A549 (cell line): ENCODE measurements at regions not wholly inside any gene's neighbourhood (a gene's known extent, or its start where the extent isn't known, plus 50 kb on each side); places are given as distances from the start of the nearest gene placed in this dataset.

ENCODE experiments used
- ATAC-seq, 2 experiments: fragments of 200-7000 bp in 1 of 2; fragments of >200 bp in 1 of 2; cut with Nextera tagmentation in 1 of 2; cut with Tn5 transposase in 1 of 2; 3 replicates each; pipeline versions ENCODE4 v1.8.0 to v1.9.1; 2018 to 2020; ENCODE audit warnings: mild to moderate bottlenecking in 1 of 2, moderate library complexity in 1 of 2
- CTCF ChIA-PET: fragments of 300-600 bp; sonication (Branson Sonifier 250); formaldehyde crosslinking; extraction: SDS; loops from one replicate; lab custom pipeline; 2021; ENCODE audit warnings: antibody characterized with exemption, inconsistent platforms; lab: Yijun Ruan, JAX
- POLR2A ChIA-PET: fragments of 350-600 bp; formaldehyde crosslinking; extraction: SDS; loops from one replicate; lab custom pipeline; 2021; ENCODE audit warnings: antibody characterized with exemption, inconsistent platforms; lab: Yijun Ruan, JAX
- DNase-seq, 2 experiments: peaks; one replicate each; pipeline versions ENCODE4 v3.0.0 to v3.0.0-alpha.2; 2011 to 2016; ENCODE audit warnings: low read depth in 1 of 2, low spot score in 1 of 2
- FAIRE-seq: peaks from 2 replicates; lab custom pipeline; 2011; peaks lifted over from hg19 to GRCh38; lab: Jason Lieb, UNC
- H3K27ac ChIP-seq, 2 experiments: fragments of >200 bp; sonication (Bioruptor Twin); formaldehyde crosslinking; 3 replicates each; pipeline ENCODE4 v1.5.1; 2016 to 2017
- H3K4me1 ChIP-seq: fragments of >200 bp; sonication (Bioruptor Twin); formaldehyde crosslinking; 3 replicates; pipeline ENCODE4 v1.6.1; 2016
- H3K4me2 ChIP-seq: fragments of >200 bp; sonication (Bioruptor Twin); formaldehyde crosslinking; 3 replicates; pipeline ENCODE4 v1.6.1; 2016
- H3K4me3 ChIP-seq: fragments of >200 bp; sonication (Bioruptor Twin); formaldehyde crosslinking; 3 replicates; pipeline ENCODE4 v1.5.1; 2016
- H3K9me3 ChIP-seq: fragments of >200 bp; sonication (Bioruptor Twin); formaldehyde crosslinking; 3 replicates; pipeline ENCODE4 v1.6.1; 2016
- CBX2 ChIP-seq: fragments of 200-600 bp; sonication (generic); IDR thresholded peaks from 2 replicates; pipeline ENCODE4 v1.6.1; 2016; ENCODE audit warnings: low read depth, mild to moderate bottlenecking, borderline replicate concordance
- CEBPB ChIP-seq, 2 experiments: fragments of >200 bp in 1 of 2; sonication (Bioruptor Twin) in 1 of 2; formaldehyde crosslinking in 1 of 2; IDR thresholded peaks; 2 replicates each; pipeline ENCODE4 v1.6.1; 2012 to 2016
- E2F6 ChIP-seq: IDR thresholded peaks from 2 replicates; pipeline ENCODE4 v1.6.1; 2012; ENCODE audit warnings: low read depth, borderline replicate concordance
- EP300 ChIP-seq, 2 experiments: fragments of >200 bp; sonication (Bioruptor Twin); formaldehyde crosslinking; IDR thresholded peaks; 2 replicates in 1 of 2; 3 replicates in 1 of 2; pipeline ENCODE4 v1.6.1; 2016 to 2017
- HEYL ChIP-seq: fragments of 250-450 bp; sonication (Bioruptor Pico); IDR thresholded peaks from 2 replicates; pipeline ENCODE4 v1.8.0; 2021; ENCODE audit warnings: mild to moderate bottlenecking, moderate library complexity
- HOXA7 ChIP-seq: fragments of 250-450 bp; sonication (Bioruptor Pico); IDR thresholded peaks from 2 replicates; pipeline ENCODE4 v1.5.0; 2020; ENCODE audit warnings: mild to moderate bottlenecking, moderate library complexity
- HOXB5 ChIP-seq: fragments of 250-450 bp; sonication (Bioruptor Pico); IDR thresholded peaks from 2 replicates; pipeline ENCODE4 v1.5.0; 2020; ENCODE audit warnings: mild to moderate bottlenecking, moderate library complexity
- JUN ChIP-seq, 2 experiments: fragments of >200 bp; sonication (Bioruptor Twin); formaldehyde crosslinking; IDR thresholded peaks; 2 replicates in 1 of 2; 3 replicates in 1 of 2; pipeline ENCODE4 v1.6.1; 2016 to 2017
- KDM5A ChIP-seq: fragments of 200-600 bp; sonication (generic); IDR thresholded peaks from 2 replicates; pipeline ENCODE4 v1.6.1; 2016; ENCODE audit warnings: antibody characterized with exemption, mild to moderate bottlenecking
- MAFK ChIP-seq: fragments of 450-650 bp; IDR thresholded peaks from 2 replicates; pipeline ENCODE4 v1.6.1; 2014; ENCODE audit not compliant: partially characterized antibody
- MAZ ChIP-seq: fragments of 150-350 bp; IDR thresholded peaks from 2 replicates; pipeline ENCODE4 v1.6.1; 2014; ENCODE audit warnings: antibody characterized with exemption, low read depth, low read length, borderline replicate concordance
- NFE2L2 ChIP-seq: fragments of 150-350 bp; conservative IDR thresholded peaks from 2 replicates; pipeline ENCODE4 v1.6.1; 2014; ENCODE audit warnings: low read length
- POLR2AphosphoS2 ChIP-seq: conservative IDR thresholded peaks from 2 replicates; pipeline ENCODE4 v1.6.1; 2012; ENCODE audit warnings: low read length, improper control_type of control experiment, inconsistent platforms
- RAD21 ChIP-seq, 2 experiments: fragments of >200 bp in 1 of 2; sonication (Bioruptor Twin) in 1 of 2; formaldehyde crosslinking in 1 of 2; IDR thresholded peaks in 1 of 2; conservative IDR thresholded peaks in 1 of 2; 2 replicates in 1 of 2; 3 replicates in 1 of 2; pipeline ENCODE4 v1.6.1; 2012 to 2018; ENCODE audit warnings: inconsistent platforms in 1 of 2
- SMC3 ChIP-seq: fragments of >200 bp; sonication (Bioruptor Twin); formaldehyde crosslinking; IDR thresholded peaks from 3 replicates; pipeline ENCODE4 v1.6.1; 2018; ENCODE audit warnings: inconsistent platforms
- SREBF2 ChIP-seq: fragments of 450-650 bp; IDR thresholded peaks from 2 replicates; pipeline ENCODE4 v1.6.1; 2014; ENCODE audit warnings: mild to moderate bottlenecking, moderate library complexity
- TFCP2L1 ChIP-seq: fragments of 250-450 bp; sonication (Bioruptor Pico); IDR thresholded peaks from 2 replicates; pipeline ENCODE4 v1.5.0; 2021; ENCODE audit warnings: mild to moderate bottlenecking
- TP53 ChIP-seq: fragments of 250-450 bp; sonication (Bioruptor Pico); IDR thresholded peaks from 2 replicates; pipeline ENCODE4 v1.5.0; 2021; ENCODE audit warnings: mild to moderate bottlenecking, moderate library complexity
- ZFP36 ChIP-seq: fragments of 450-650 bp; IDR thresholded peaks from 2 replicates; pipeline ENCODE4 v1.6.1; 2014; ENCODE audit warnings: borderline replicate concordance; ENCODE audit not compliant: partially characterized antibody
- WGBS: methylation state at CpG from one replicate; pipeline ENCODE4 v1.1.6; 2017; ENCODE audit errors: missing lambda C conversion rate; 5-methylcytosine and 5-hydroxymethylcytosine counted together
- TF ChIP-seq, protein P1 (sequence below): IDR thresholded peaks from 2 replicates; pipeline ENCODE4 v1.6.1; 2012
- TF ChIP-seq, protein P2 (sequence below): IDR thresholded peaks from 2 replicates; pipeline ENCODE4 v1.6.1; 2012

DNA sequence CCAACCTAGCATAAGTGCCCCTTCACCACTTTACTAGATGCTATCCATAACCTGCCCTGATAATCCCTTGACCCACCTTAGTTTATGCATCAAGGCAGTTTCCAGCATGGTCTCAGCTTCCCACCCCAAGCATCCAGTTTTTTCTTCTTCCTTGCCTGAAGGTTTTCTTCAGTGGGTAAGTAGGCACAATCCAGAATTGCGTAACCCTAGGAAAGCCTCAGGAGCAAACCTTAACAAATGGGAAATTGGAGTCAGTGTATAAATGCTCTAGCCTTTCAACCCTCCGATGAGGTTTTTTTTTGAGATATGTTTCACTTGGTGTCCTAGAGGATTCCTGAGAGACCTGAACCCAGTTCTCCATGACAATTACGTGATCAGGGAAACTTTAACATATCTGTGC is 614.0 kb upstream of the BOD1L1 start:
- CTCF ChIA-PET = no interaction called here
- DNase-seq = no peak
- no peak overlapping the region for H3K4me2 ChIP-seq
- FAIRE-seq = no peak
- H3K27ac ChIP-seq = no peak overlapping the region
- no peaks in the 10 kb centered on the region for H3K4me1 ChIP-seq
- WGBS = 82% methylated on average over 3 of the region's 3 CpGs
- H3K9me3 ChIP-seq = peaks cover 5% of the 10 kb centered on the region; the same call in 1 of the 3 replicates
- H3K4me3 ChIP-seq = no peak overlapping the region
- POLR2A ChIA-PET = no interaction called here
- ATAC-seq = no peak
- TF ChIP-seq CEBPB (IDR thresholded peaks at IDR 0.05) = peak; percentile 44 to 50; a peak in 2 of 4 replicates
- TF ChIP-seq POLR2AphosphoS2 = no peak

GRCh38 chr4:14247767-14248166 is 620.2 kb upstream of the BOD1L1 start:
- POLR2A ChIA-PET = no interaction called here

DNA sequence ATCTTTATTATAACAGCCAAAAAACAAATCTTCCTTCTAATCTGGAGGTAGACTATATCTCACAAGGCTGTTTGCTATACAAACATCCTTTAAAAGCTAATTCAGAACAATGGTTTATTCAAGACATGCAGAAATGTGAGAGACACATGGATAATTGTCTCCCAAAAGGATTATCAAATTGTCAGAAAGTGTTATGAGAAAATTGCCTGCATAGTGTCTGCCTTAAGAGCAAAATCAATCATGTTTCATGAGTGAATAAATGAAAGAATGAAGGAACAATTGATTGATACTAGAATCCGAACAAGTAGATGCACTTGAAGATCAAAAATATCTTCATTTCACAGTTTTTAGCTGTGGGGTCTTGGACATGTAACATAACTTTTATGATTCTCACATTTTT is 621.7 kb upstream of the BOD1L1 start:
- 58% methylated on average over 1 of the region's 1 CpG for WGBS
- FAIRE-seq = no peak
- CTCF ChIA-PET = no interaction called here

More at GRCh38 chr4:14247767-14248166, 620.2 kb upstream of the BOD1L1 start:
- CTCF ChIA-PET = no interaction called here
- H3K9me3 ChIP-seq = peaks cover 1% of the 10 kb centered on the region; the same call in 1 of the 3 replicates
- DNase-seq (no peak), ATAC-seq (no peak)
- WGBS = 69% methylated on average over 3 of the region's 3 CpGs
- TF ChIP-seq MAZ (no peak), SREBF2 (no peak), KDM5A (no peak)
- TF ChIP-seq, protein P1, sequence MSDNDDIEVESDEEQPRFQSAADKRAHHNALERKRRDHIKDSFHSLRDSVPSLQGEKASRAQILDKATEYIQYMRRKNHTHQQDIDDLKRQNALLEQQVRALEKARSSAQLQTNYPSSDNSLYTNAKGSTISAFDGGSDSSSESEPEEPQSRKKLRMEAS = no peak
- TF ChIP-seq, all 56 proteins: peak for 0
- no peaks in the 10 kb centered on the region for H3K4me1 ChIP-seq
- H3K27ac ChIP-seq = no peak overlapping the region
- H3K4me3 ChIP-seq = no peak overlapping the region
- H3K4me2 ChIP-seq = no peak overlapping the region
- FAIRE-seq = no peak

DNA sequence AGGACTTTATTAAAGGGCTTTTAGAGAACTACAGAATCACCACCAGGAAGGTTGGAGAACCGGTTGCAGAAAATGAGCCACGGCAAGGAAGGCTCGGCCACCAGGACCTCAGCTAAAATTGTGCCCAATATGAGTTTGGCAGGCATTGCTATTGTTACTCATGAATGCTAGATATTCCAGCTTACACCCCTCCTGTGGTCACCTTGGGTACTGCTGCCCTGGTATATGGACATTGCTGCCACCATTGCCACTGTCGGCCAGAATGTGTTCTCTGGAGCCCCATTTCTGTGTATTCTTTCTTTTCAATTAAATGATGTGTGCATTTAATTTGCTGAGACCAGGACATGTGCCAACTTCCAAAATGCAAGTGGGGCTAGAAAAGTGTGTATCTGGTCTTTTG is 626.7 kb upstream of the BOD1L1 start:
- Histone ChIP-seq H3K4me3 (no peak overlapping the region), H3K4me1 (no peaks in the 10 kb centered on the region), H3K9me3 (peaks cover 6% of the 10 kb centered on the region; the same call in 1 of the 3 replicates), H3K27ac (no peak overlapping the region), H3K4me2 (no peak overlapping the region)
- DNase-seq (peak; percentile 2 to 11), FAIRE-seq (no peak), ATAC-seq (no peak)
- CTCF ChIA-PET = no interaction called here
- WGBS = 87% methylated on average over 4 of the region's 4 CpGs
- POLR2A ChIA-PET = no interaction called here
- TF ChIP-seq RAD21 (conservative IDR thresholded peaks at IDR 0.05 in 1 of 2, IDR thresholded peaks at IDR 0.05 in 1 of 2) = peak in 1 of 2 experiments; percentile 10; a peak in 1 of 5 replicates
- no peak for TF ChIP-seq ZFP36
- TF ChIP-seq NFE2L2 = no peak
- TF ChIP-seq HOXB5 = no peak
- no peak for TF ChIP-seq HOXA7
- no peak for TF ChIP-seq HEYL (CRISPR knock-in tag)

More for the DNA sequence above, 621.7 kb upstream of the BOD1L1 start:
- H3K9me3 ChIP-seq = peaks cover 6% of the 10 kb centered on the region; the same call in 1 of the 3 replicates
- no peak overlapping the region for H3K27ac ChIP-seq
- no peaks in the 10 kb centered on the region for H3K4me1 ChIP-seq
- POLR2A ChIA-PET = no interaction called here
- H3K4me3 ChIP-seq = no peak overlapping the region
- DNase-seq = no peak
- TF ChIP-seq JUN (IDR thresholded peaks at IDR 0.05) = no peak
- no peak for TF ChIP-seq TP53 (CRISPR knock-in tag)
- TF ChIP-seq MAFK = no peak
- TF ChIP-seq CBX2 = no peak
- TF ChIP-seq TFCP2L1 (CRISPR knock-in tag) = no peak
- no peak for TF ChIP-seq EP300 (IDR thresholded peaks at IDR 0.05)
- TF ChIP-seq, all 56 proteins: peak for 0
- no peak overlapping the region for H3K4me2 ChIP-seq
- ATAC-seq = no peak

DNA sequence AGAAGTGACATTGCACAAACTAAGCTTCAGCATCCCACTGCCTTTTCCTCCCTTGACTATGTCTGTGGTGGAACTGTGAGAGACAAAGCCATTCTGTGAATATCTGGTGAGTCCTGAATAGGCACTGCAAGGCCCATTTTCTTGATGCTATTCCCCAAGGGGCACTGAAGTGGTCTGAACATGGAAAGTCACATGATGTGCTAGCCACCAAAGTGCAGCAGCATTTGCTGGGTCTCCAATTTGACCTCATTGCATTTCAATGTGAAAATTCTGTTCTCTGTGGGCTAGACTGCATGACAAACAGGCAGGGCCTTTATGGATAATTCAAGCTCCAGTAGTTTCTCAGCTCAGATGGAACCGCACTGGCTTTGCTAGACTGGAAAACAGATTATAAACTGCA is 627.4 kb upstream of the BOD1L1 start:
- WGBS = 78% methylated on average over 1 of the region's 1 CpG

More for the DNA sequence above, 627.4 kb upstream of the BOD1L1 start:
- DNase-seq (no peak), ATAC-seq (no peak), FAIRE-seq (no peak)
- no peaks in the 10 kb centered on the region for H3K4me1 ChIP-seq
- no peak overlapping the region for H3K4me2 ChIP-seq
- POLR2A ChIA-PET = no interaction called here
- no peak overlapping the region for H3K27ac ChIP-seq
- CTCF ChIA-PET = no interaction called here
- H3K4me3 ChIP-seq = no peak overlapping the region
- TF ChIP-seq SMC3 (no peak), E2F6 (no peak)
- TF ChIP-seq, protein P2, sequence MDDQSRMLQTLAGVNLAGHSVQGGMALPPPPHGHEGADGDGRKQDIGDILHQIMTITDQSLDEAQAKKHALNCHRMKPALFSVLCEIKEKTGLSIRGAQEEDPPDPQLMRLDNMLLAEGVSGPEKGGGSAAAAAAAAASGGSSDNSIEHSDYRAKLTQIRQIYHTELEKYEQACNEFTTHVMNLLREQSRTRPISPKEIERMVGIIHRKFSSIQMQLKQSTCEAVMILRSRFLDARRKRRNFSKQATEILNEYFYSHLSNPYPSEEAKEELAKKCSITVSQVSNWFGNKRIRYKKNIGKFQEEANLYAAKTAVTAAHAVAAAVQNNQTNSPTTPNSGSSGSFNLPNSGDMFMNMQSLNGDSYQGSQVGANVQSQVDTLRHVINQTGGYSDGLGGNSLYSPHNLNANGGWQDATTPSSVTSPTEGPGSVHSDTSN = no peak
- peaks cover 6% of the 10 kb centered on the region; the same call in 1 of the 3 replicates for H3K9me3 ChIP-seq
